ENCODE measurements at regions not wholly inside any gene's neighbourhood (a gene's known extent, or its start where the extent isn't known, plus 50 kb on each side); places are given as distances from the start of the nearest gene placed in this dataset.
"Not testable (repeated sequence)": the region's sequence is repeated elsewhere in the genome, so short reads cannot be mapped to it uniquely, and the experiment has no call there.

DNA sequence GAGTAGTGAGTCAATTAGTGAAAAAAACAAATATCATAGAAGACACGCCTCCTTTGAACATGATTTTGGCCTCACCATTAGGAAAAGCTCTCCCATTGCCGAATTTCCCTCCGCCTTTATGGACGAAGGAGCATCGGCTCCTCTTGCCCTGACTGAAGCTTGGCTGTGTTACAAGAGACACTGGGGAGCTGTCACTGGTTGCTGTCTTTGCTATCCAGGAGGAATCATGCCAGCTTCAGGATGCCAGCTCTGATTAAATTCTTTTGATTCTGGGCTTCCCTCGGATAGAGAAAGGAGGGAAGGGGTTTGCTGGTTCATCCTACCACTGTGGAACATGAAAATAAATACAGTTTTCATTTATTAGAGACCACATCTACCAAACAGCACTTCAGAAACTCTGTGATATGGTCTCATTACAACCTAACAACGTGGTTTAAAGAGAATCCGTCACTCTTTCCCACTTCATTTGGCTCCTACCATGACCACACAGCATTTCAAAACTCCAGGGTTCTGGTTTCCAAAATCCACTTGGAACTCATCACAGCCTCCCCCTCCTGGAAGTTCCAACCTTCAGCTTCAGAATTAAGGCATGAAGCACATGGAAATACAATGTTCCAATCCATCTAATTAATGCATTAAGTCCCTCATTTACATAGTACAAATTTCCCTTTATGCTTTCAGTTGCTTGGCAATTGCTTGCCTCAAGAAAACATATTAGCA, 446.0 kb downstream of the EFNB2 start:
- H3K27ac ChIP-seq, result no peak overlapping the region
- no peak overlapping the region for H3K4me3 ChIP-seq
- no peak for TF ChIP-seq POLR2AphosphoS5 (IDR thresholded peaks at IDR 0.05)
- TF ChIP-seq POLR2A (IDR thresholded peaks at IDR 0.05), result no peak
- H3K36me3 ChIP-seq, result no peaks in the 10 kb centered on the region
- H3K4me1 ChIP-seq, result no peaks in the 10 kb centered on the region
- DNase-seq (ENCODE audit: low spot score in 2 of 2), result no peak
- intact Hi-C loops (cut with DNase I; ENCODE audit: low total_unique reads), result no loop called here
- no peaks in the 10 kb centered on the region for H3K27me3 ChIP-seq
- no peaks in the 10 kb centered on the region for H3K9me3 ChIP-seq

DNA sequence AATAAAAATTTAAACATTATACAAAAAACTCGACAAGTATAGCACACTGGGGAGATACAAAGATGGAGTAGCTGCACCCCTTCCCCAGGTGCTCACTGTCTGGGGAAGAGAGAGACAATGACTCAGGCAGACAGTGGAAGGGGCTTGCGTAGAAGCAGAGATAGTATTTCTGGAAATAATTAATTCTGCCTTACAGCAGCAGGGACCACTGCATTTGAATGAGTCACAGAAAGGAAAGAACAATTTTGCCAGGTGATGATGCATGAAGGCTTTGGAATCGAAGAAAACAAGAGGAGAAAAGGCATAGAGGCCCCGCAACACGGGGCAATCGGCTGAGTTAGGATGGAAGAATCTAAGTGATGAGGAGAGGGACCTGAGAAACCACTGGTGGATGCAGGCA, 447.4 kb downstream of the EFNB2 start:
- Histone ChIP-seq H3K4me1 (no peaks in the 10 kb centered on the region), H3K4me3 (no peak overlapping the region), H3K27ac (no peak overlapping the region), H3K27me3 (no peaks in the 10 kb centered on the region), H3K9me3 (no peaks in the 10 kb centered on the region), H3K36me3 (no peaks in the 10 kb centered on the region)
- no peak for DNase-seq (ENCODE audit: low spot score in 2 of 2)
- intact Hi-C loops (cut with DNase I; ENCODE audit: low total_unique reads), result no loop called here
- TF ChIP-seq, protein P1, sequence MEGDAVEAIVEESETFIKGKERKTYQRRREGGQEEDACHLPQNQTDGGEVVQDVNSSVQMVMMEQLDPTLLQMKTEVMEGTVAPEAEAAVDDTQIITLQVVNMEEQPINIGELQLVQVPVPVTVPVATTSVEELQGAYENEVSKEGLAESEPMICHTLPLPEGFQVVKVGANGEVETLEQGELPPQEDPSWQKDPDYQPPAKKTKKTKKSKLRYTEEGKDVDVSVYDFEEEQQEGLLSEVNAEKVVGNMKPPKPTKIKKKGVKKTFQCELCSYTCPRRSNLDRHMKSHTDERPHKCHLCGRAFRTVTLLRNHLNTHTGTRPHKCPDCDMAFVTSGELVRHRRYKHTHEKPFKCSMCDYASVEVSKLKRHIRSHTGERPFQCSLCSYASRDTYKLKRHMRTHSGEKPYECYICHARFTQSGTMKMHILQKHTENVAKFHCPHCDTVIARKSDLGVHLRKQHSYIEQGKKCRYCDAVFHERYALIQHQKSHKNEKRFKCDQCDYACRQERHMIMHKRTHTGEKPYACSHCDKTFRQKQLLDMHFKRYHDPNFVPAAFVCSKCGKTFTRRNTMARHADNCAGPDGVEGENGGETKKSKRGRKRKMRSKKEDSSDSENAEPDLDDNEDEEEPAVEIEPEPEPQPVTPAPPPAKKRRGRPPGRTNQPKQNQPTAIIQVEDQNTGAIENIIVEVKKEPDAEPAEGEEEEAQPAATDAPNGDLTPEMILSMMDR (IDR thresholded peaks at IDR 0.05), result no peak
- TF ChIP-seq POLR2AphosphoS5 (IDR thresholded peaks at IDR 0.05), result no peak
- TF ChIP-seq POLR2A (IDR thresholded peaks at IDR 0.05), result no peak

DNA sequence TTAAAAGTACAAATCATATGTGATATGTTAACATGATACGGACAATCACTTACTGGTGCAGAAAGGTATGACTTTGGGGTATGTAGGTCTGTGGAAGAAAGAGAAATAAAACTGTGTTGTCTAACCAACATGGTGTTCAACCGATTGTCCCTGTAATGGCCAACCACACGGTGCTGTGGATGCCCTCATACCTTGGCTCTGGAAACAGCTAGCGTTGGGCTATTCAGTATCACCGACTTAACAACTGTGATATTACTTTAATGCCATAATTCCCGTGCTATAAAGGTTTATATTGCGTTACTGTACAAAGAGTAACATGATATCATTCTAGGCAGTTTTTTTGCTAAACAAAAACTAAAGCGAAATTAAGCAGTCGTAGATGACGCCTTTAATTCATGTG, 448.3 kb downstream of the EFNB2 start:
- Histone ChIP-seq H3K27me3 (no peaks in the 10 kb centered on the region), H3K9me3 (no peaks in the 10 kb centered on the region), H3K27ac (no peak overlapping the region), H3K4me3 (no peak overlapping the region), H3K36me3 (no peaks in the 10 kb centered on the region), H3K4me1 (no peaks in the 10 kb centered on the region)
- TF ChIP-seq POLR2A (IDR thresholded peaks at IDR 0.05), result no peak
- DNase-seq (ENCODE audit: low spot score in 2 of 2), result no peak
- intact Hi-C loops (cut with DNase I; ENCODE audit: low total_unique reads), result no loop called here

DNA sequence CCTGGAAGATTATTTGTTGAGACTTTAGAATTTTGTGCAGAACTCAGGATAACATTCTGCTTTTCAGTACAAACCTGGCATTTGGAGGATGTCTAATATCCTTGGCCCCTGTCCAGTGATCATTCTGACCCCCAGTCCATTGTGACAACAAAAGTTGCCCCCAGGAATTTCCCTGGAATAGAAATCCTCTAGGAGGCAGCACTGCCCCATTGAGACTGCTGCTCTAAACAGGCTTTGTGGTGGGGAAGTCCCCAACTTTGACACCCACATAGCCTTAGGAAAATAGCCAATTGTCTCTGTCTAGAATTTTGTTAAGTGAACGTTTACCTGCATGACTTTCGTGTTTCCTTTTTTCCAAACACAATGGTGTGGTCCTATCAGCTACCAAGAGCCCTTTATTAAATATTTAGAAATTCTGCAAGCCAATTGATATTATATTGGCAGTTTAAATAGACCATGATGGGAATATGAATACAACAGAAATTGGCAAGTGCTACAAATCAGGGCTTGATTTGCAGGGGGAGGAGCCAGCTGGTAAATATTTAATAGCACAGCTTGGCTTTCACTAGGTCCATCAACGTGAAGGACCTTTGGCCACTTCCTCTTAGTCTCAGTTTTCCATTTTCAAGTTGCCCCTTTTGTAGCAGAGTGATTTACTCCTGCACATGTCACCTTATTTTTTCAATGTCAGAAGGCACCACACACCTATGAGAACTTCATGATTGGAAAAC, 451.7 kb downstream of the EFNB2 start:
- no peak for TF ChIP-seq POLR2AphosphoS5 (IDR thresholded peaks at IDR 0.05)
- TF ChIP-seq, protein P1 (IDR thresholded peaks at IDR 0.05), result peak in 2 of 3 donors; percentile 47 to 51
- DNase-seq (ENCODE audit: low spot score in 2 of 2), result no peak
- intact Hi-C loops (cut with DNase I; ENCODE audit: low total_unique reads), result no loop called here

DNA sequence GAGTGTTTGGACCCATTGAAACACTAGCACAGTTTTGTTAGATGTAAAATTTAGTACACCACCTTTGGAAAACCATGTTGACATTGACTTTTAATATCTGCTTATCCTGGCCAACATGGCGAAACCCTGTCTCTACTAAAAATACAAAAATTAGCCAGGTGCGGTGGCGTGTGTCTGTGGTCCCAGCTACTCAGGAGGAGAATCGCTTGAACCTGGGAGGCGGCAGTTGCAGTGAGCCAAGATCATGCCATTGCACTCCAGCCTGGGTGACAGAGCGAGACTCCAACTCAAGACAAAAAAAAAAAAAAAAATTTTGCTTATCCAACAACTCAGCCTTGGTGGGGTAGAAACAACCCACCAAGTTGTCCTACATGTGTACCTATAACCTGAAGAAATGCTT, 454.2 kb downstream of the EFNB2 start:
- H3K4me1 ChIP-seq; H3K27ac ChIP-seq; H3K36me3 ChIP-seq; DNase-seq (ENCODE audit: low spot score in 2 of 2); H3K9me3 ChIP-seq; H3K27me3 ChIP-seq; H3K4me3 ChIP-seq; intact Hi-C loops (cut with DNase I; ENCODE audit: low total_unique reads): not testable (repeated sequence)

More for the DNA sequence above, 451.7 kb downstream of the EFNB2 start:
- no peak overlapping the region for H3K27ac ChIP-seq
- no peaks in the 10 kb centered on the region for H3K9me3 ChIP-seq
- H3K4me3 ChIP-seq, result no peak overlapping the region
- H3K36me3 ChIP-seq, result no peaks in the 10 kb centered on the region
- H3K4me1 ChIP-seq, result no peaks in the 10 kb centered on the region
- no peaks in the 10 kb centered on the region for H3K27me3 ChIP-seq

DNA sequence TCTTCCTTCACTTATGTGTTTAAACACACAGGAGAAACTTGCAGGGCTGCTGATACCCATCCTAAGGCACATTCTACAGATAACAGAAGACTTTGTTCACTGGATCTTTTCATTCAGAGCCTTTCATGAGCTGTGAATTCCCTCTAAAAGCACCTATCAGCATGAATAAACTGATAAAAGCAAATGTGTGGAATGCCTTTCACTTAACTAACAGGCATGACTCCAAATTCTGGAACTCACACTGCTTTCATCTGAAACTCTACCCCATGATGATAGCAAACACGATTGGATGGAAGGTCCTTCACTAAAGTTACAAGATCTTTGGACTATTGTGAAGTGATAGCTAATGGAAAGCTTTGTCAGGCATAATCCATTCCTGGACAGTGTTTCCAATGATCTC, 457.3 kb downstream of the EFNB2 start:
- no peak for DNase-seq (ENCODE audit: low spot score in 2 of 2)
- no peaks in the 10 kb centered on the region for H3K9me3 ChIP-seq
- H3K27me3 ChIP-seq, result no peaks in the 10 kb centered on the region
- H3K4me3 ChIP-seq, result no peak overlapping the region
- H3K36me3 ChIP-seq, result no peaks in the 10 kb centered on the region
- H3K4me1 ChIP-seq, result no peaks in the 10 kb centered on the region
- TF ChIP-seq POLR2A (IDR thresholded peaks at IDR 0.05) (no peak), POLR2AphosphoS5 (IDR thresholded peaks at IDR 0.05) (no peak)
- TF ChIP-seq, protein P1 (IDR thresholded peaks at IDR 0.05), result no peak
- H3K27ac ChIP-seq, result no peak overlapping the region
- intact Hi-C loops (cut with DNase I; ENCODE audit: low total_unique reads), result no loop called here

Measured in breast epithelium (tissue), 4 donors.